HCT116 (cell line): ENCODE measurements at regions not wholly inside any gene's neighbourhood (a gene's known extent, or its start where the extent isn't known, plus 50 kb on each side); places are given as distances from the start of the nearest gene placed in this dataset.

Source experiments
- ATAC-seq: fragments of 200-7000 bp; cut with Tn5 transposase; 2 replicates; pipeline ENCODE4 v1.9.1; 2020; ENCODE audit warnings: mild to moderate bottlenecking, moderate library complexity
- BruUV-seq: library from RNA; stranded (reverse); fragments of 400-500 nt; replicated peaks from 2 replicates; lab custom pipeline; 2021; lab: Mats Ljungman, UMichigan
- CTCF ChIA-PET: fragments of 300-600 bp; sonication (Branson Sonifier 250); formaldehyde crosslinking; loops from one replicate; lab custom pipeline; 2021; ENCODE audit warnings: antibody characterized with exemption; lab: Charles Lee
- POLR2A ChIA-PET: fragments of 300-600, 350-600 bp; sonication (Branson Sonifier 250); formaldehyde crosslinking; loops from one replicate; lab custom pipeline; 2021; ENCODE audit warnings: antibody characterized with exemption; lab: Charles Lee
- RAD21 ChIA-PET, 2 experiments: fragments of 300-600 bp; sonication (Branson Sonifier 250); formaldehyde crosslinking; loops; one replicate each; lab custom pipeline; 2023; ENCODE audit warnings: low total read pairs in 2 of 2; ENCODE audit not compliant: uncharacterized antibody in 2 of 2, unreplicated experiment in 2 of 2, low non-redundant PET in 1 of 2; lab: Charles Lee
- DNase-seq: peaks from one replicate; pipeline ENCODE4 v3.0.0-alpha.2; 2010; ENCODE audit warnings: low read depth, low spot score
- H2AFZ ChIP-seq: fragments of 200-600 bp; shearing (Covaris generic), sonication (generic); 2 replicates; pipeline ENCODE4 v1.6.1; 2017; ENCODE audit warnings: low read depth, mixed run types, mixed read lengths, antibody characterized with exemption, low read length; ENCODE audit not compliant: poor library complexity, severe bottlenecking
- H3K27ac ChIP-seq: 2 replicates; pipeline ENCODE4 v1.5.1; 2012; ENCODE audit warnings: low read depth, low read length
- H3K27me3 ChIP-seq: fragments of 200-600 bp; sonication (generic); 2 replicates; pipeline ENCODE4 v1.6.1; 2016; ENCODE audit warnings: mixed run types, low read length, mixed read lengths; ENCODE audit not compliant: insufficient read depth
- H3K36me3 ChIP-seq, 2 experiments: fragments of 200-500 bp in 1 of 2; fragments of 200-600 bp in 1 of 2; sonication (Bioruptor generic) in 1 of 2; sonication (generic) in 1 of 2; 2 replicates each; pipeline versions ENCODE4 v1.5.1 to v1.6.1; 2014 to 2016; ENCODE audit warnings: low read length in 2 of 2, inconsistent platforms in 1 of 2, mixed read lengths in 1 of 2, mixed run types in 1 of 2; ENCODE audit not compliant: insufficient read depth in 2 of 2, control insufficient read depth in 1 of 2
- H3K4me1 ChIP-seq, 2 experiments: fragments of 200-600 bp in 1 of 2; sonication (generic) in 1 of 2; 2 replicates each; pipeline versions ENCODE4 v1.5.1 to v1.6.1; 2012 to 2017; ENCODE audit warnings: low read length in 2 of 2, inconsistent platforms in 1 of 2, mild to moderate bottlenecking in 1 of 2, mixed read lengths in 1 of 2, mixed run types in 1 of 2, moderate library complexity in 1 of 2; ENCODE audit not compliant: insufficient read depth in 2 of 2, control insufficient read depth in 1 of 2
- H3K4me2 ChIP-seq: fragments of 200-600 bp; sonication (generic); 2 replicates; pipeline ENCODE4 v1.6.1; 2017; ENCODE audit warnings: mixed run types, low read length, mixed read lengths
- H3K4me3 ChIP-seq, 2 experiments: fragments of 200-600 bp in 1 of 2; sonication (generic) in 1 of 2; replicated peaks in 1 of 2; 2 replicates each; pipeline ENCODE4 v1.5.1; 2011 to 2016; ENCODE audit warnings: low read length in 2 of 2, control low read depth in 1 of 2, low read depth in 1 of 2, mild to moderate bottlenecking in 1 of 2, mixed read lengths in 1 of 2, mixed run types in 1 of 2
- H3K79me2 ChIP-seq: fragments of 200-600 bp; sonication (generic); 2 replicates; pipeline ENCODE4 v1.6.1; 2017; ENCODE audit warnings: mild to moderate bottlenecking, mixed run types, low read length, moderate library complexity, mixed read lengths; ENCODE audit not compliant: insufficient read depth
- H3K9ac ChIP-seq: fragments of 200-600 bp; sonication (generic); 2 replicates; pipeline ENCODE4 v1.6.1; 2016; ENCODE audit warnings: low read length, mixed read lengths
- H3K9me2 ChIP-seq: fragments of 200-600 bp; sonication (generic), shearing (Covaris generic); 2 replicates; pipeline ENCODE4 v1.6.1; 2017; ENCODE audit warnings: mixed run types, mild to moderate bottlenecking, moderate library complexity; ENCODE audit not compliant: insufficient read depth
- H3K9me3 ChIP-seq, 2 experiments: fragments of 200-500 bp in 1 of 2; fragments of 200-600 bp in 1 of 2; sonication (Bioruptor generic) in 1 of 2; sonication (generic) in 1 of 2; 2 replicates each; pipeline ENCODE4 v1.6.1; 2014 to 2017; ENCODE audit warnings: low read length in 2 of 2, mixed read lengths in 2 of 2, inconsistent platforms in 1 of 2, low read depth in 1 of 2, mild to moderate bottlenecking in 1 of 2, mixed run types in 1 of 2, moderate library complexity in 1 of 2; ENCODE audit not compliant: control insufficient read depth in 1 of 2, insufficient read depth in 1 of 2
- H4K20me1 ChIP-seq: fragments of 200-600 bp; sonication (generic), shearing (Covaris generic); 2 replicates; pipeline ENCODE4 v1.6.1; 2017; ENCODE audit warnings: mixed run types, mild to moderate bottlenecking, moderate library complexity; ENCODE audit not compliant: insufficient read depth
- CBX3 ChIP-seq: IDR thresholded peaks from 2 replicates; pipeline ENCODE4 v1.6.1; 2012; ENCODE audit warnings: low read depth
- EGR1 ChIP-seq: IDR thresholded peaks from 2 replicates; pipeline ENCODE4 v1.6.1; 2012; ENCODE audit warnings: low read depth
- EZH2phosphoT487 ChIP-seq: fragments of 200-600 bp; IDR thresholded peaks from 2 replicates; pipeline ENCODE4 v1.6.1; 2018; ENCODE audit warnings: antibody characterized with exemption, borderline replicate concordance
- FOSL1 ChIP-seq: IDR thresholded peaks from 2 replicates; pipeline ENCODE4 v1.6.1; 2012; ENCODE audit warnings: low read depth
- POLR2A ChIP-seq: IDR thresholded peaks from 2 replicates; pipeline ENCODE4 v1.7.0; 2011; ENCODE audit warnings: borderline replicate concordance; ENCODE audit not compliant: insufficient read depth, insufficient read length; ENCODE audit errors: extremely low read depth
- RAD21 ChIP-seq: IDR thresholded peaks from 2 replicates; pipeline ENCODE4 v1.6.1; 2012; ENCODE audit warnings: low read depth, mild to moderate bottlenecking
- SIN3A ChIP-seq: IDR thresholded peaks from 2 replicates; pipeline ENCODE4 v1.6.1; 2012; ENCODE audit warnings: low read depth
- SRF ChIP-seq: IDR thresholded peaks from 2 replicates; pipeline ENCODE4 v1.6.1; 2012; ENCODE audit warnings: low read depth
- YY1 ChIP-seq: IDR thresholded peaks from 2 replicates; pipeline ENCODE4 v1.6.1; 2011; ENCODE audit warnings: low read length, low read depth, moderate library complexity, mild to moderate bottlenecking; ENCODE audit not compliant: insufficient replicate concordance; ENCODE audit errors: extremely low read depth
- intact Hi-C: fragments of 100-400 bp; cut with micrococcal nuclease; formaldehyde crosslinking; loops from 2 replicates; pipeline ENCODE4 v1.10.0; 2022
- TF ChIP-seq, protein P1 (sequence below): IDR thresholded peaks from 2 replicates; pipeline ENCODE4 v1.6.1; 2012; ENCODE audit warnings: low read depth

DNA sequence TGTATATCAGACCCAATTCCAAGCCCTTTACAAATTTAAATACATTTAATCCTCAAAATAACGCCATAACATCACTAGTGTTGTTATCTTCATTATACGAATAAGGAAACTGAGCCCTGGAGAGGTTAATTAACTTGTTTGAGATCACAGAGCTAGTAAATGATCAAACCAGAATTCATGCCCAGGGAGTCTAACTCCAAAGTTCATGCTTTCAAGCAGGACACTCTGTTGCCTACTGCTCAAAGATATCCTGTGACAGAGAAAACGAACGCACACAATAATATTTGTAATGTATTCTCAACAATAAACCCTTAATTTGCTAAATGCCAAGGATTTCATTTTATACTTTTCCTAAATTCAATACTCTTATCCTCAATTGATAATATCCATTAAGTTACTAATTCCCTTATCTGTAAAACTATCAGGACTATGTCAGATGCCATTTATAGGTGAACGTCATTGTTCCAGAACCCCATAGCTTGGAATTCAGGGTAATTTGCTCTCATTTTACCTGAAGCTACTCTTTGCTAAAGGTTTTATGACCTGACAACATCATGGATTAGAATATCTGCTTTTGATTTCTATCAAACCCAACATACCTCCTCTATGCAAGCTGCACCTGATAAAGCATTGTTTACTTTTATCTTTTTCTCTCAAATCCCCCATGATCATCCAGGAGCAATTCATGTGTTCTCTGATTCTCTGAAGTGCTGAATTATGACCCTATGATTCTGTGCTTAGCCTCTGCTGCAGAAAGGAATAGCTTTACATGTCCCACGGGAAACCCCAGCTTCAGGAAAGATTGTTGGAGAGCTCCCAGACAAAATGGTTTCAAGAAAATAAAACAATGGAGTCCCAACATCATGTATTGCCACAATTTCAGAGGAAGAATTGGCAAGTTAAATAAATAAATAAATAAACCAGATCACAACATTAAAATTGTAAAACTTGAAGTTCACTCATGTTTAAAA, 150.2 kb upstream of the CDK1 start:
- H3K9ac ChIP-seq, result no peak overlapping the region
- H3K9me2 ChIP-seq, result no peaks in the 10 kb centered on the region
- CTCF ChIA-PET, result no interaction called here
- no peak for ATAC-seq
- no peak for TF ChIP-seq RAD21
- TF ChIP-seq YY1, result no peak
- no peak for TF ChIP-seq FOSL1
- no peak for TF ChIP-seq CBX3
- no peak for TF ChIP-seq SIN3A
- H3K4me1 ChIP-seq, result no peaks in the 10 kb centered on the region
- no peaks in the 10 kb centered on the region for H3K36me3 ChIP-seq
- H3K27me3 ChIP-seq, result no peaks in the 10 kb centered on the region
- H2AFZ ChIP-seq, result no peak overlapping the region
- no peaks in the 10 kb centered on the region for H4K20me1 ChIP-seq
- H3K79me2 ChIP-seq, result no peaks in the 10 kb centered on the region
- H3K4me2 ChIP-seq, result no peak overlapping the region
- no peak overlapping the region for H3K4me3 ChIP-seq
- RAD21 ChIA-PET, result no interaction called here
- intact Hi-C loops, result no loop called here
- H3K27ac ChIP-seq, result no peak overlapping the region
- no peaks in the 10 kb centered on the region for H3K9me3 ChIP-seq
- BruUV-seq, result no TSS peak
- no peak for DNase-seq
- POLR2A ChIA-PET, result no interaction called here

DNA sequence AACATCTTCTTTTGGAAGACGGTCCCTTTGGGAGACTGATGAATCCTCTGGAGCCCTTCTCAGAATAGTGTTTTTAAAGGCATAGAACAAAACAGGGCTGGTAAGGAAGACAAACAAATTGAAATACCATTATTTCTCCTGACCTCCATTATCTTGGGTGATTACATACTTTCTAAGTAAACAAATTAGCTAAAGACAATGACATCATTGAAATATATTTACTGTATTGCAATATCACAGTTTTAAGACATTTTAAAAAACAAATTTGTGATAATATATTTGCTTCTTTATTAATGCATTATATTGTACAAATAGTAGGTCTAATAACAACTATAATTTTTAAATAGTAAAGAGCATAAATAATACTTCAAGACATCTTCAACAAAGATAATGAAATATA, 152.2 kb upstream of the CDK1 start:
- no peaks in the 10 kb centered on the region for H3K9me2 ChIP-seq
- BruUV-seq, result no TSS peak
- no peaks in the 10 kb centered on the region for H3K79me2 ChIP-seq
- DNase-seq (no peak), ATAC-seq (no peak)
- no peak overlapping the region for H2AFZ ChIP-seq
- no peak overlapping the region for H3K4me2 ChIP-seq
- no peaks in the 10 kb centered on the region for H3K36me3 ChIP-seq
- TF ChIP-seq SRF, result no peak
- no peak for TF ChIP-seq POLR2A
- TF ChIP-seq EZH2phosphoT487, result no peak
- no peak for TF ChIP-seq EGR1
- no peak for TF ChIP-seq FOSL1
- TF ChIP-seq, protein P1, sequence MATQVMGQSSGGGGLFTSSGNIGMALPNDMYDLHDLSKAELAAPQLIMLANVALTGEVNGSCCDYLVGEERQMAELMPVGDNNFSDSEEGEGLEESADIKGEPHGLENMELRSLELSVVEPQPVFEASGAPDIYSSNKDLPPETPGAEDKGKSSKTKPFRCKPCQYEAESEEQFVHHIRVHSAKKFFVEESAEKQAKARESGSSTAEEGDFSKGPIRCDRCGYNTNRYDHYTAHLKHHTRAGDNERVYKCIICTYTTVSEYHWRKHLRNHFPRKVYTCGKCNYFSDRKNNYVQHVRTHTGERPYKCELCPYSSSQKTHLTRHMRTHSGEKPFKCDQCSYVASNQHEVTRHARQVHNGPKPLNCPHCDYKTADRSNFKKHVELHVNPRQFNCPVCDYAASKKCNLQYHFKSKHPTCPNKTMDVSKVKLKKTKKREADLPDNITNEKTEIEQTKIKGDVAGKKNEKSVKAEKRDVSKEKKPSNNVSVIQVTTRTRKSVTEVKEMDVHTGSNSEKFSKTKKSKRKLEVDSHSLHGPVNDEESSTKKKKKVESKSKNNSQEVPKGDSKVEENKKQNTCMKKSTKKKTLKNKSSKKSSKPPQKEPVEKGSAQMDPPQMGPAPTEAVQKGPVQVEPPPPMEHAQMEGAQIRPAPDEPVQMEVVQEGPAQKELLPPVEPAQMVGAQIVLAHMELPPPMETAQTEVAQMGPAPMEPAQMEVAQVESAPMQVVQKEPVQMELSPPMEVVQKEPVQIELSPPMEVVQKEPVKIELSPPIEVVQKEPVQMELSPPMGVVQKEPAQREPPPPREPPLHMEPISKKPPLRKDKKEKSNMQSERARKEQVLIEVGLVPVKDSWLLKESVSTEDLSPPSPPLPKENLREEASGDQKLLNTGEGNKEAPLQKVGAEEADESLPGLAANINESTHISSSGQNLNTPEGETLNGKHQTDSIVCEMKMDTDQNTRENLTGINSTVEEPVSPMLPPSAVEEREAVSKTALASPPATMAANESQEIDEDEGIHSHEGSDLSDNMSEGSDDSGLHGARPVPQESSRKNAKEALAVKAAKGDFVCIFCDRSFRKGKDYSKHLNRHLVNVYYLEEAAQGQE, result no peak
- no peaks in the 10 kb centered on the region for H4K20me1 ChIP-seq
- RAD21 ChIA-PET, result no interaction called here
- no peaks in the 10 kb centered on the region for H3K4me1 ChIP-seq
- no peaks in the 10 kb centered on the region for H3K27me3 ChIP-seq
- intact Hi-C loops, result no loop called here
- no peaks in the 10 kb centered on the region for H3K9me3 ChIP-seq
- no peak overlapping the region for H3K4me3 ChIP-seq
- CTCF ChIA-PET, result no interaction called here
- no peak overlapping the region for H3K27ac ChIP-seq
- POLR2A ChIA-PET, result no interaction called here
- H3K9ac ChIP-seq, result no peak overlapping the region
